Smooth muscle cell (in vitro differentiated cells): ENCODE measurements at regions not wholly inside any gene's neighbourhood (a gene's known extent, or its start where the extent isn't known, plus 50 kb on each side); places are given as distances from the start of the nearest gene placed in this dataset.

ENCODE experiments used
- DNase-seq: peaks from one replicate; lab custom pipeline; 2025; ENCODE audit not compliant: unreplicated experiment; lab: John Stamatoyannopoulos, UW
- H2AFZ ChIP-seq: fragments of 200-600 bp; sonication (generic); 2 replicates; pipeline ENCODE4 v1.6.0; 2016; ENCODE audit warnings: antibody characterized with exemption, low read depth, mild to moderate bottlenecking
- H3F3A ChIP-seq: fragments of 200-600 bp; sonication (generic); 2 replicates; pipeline ENCODE4 v1.6.0; 2017; ENCODE audit warnings: antibody characterized with exemption, low read depth
- H3K27ac ChIP-seq: fragments of 200-600 bp; sonication (generic); 2 replicates; pipeline ENCODE4 v1.5.1; 2016; ENCODE audit warnings: low read depth, mild to moderate bottlenecking
- H3K27me3 ChIP-seq: fragments of 200-600 bp; sonication (generic); 2 replicates; pipeline ENCODE4 v1.6.1; 2016; ENCODE audit warnings: low read depth, mild to moderate bottlenecking
- H3K36me3 ChIP-seq: fragments of 200-600 bp; sonication (generic); 2 replicates; pipeline ENCODE4 v1.5.1; 2016; ENCODE audit warnings: low read depth
- H3K4me1 ChIP-seq: fragments of 200-600 bp; sonication (generic); 2 replicates; pipeline ENCODE4 v1.5.1; 2016; ENCODE audit warnings: low read depth
- H3K4me2 ChIP-seq: fragments of 200-600 bp; sonication (generic); 2 replicates; pipeline ENCODE4 v1.6.0; 2016; ENCODE audit warnings: mild to moderate bottlenecking
- H3K4me3 ChIP-seq: fragments of 200-600 bp; sonication (generic); 2 replicates; pipeline ENCODE4 v1.5.1; 2016; ENCODE audit warnings: mild to moderate bottlenecking
- H3K79me2 ChIP-seq: fragments of 200-600 bp; sonication (generic); 2 replicates; pipeline ENCODE4 v1.6.0; 2016; ENCODE audit warnings: low read depth, mild to moderate bottlenecking
- H3K9ac ChIP-seq: fragments of 200-600 bp; sonication (generic); 2 replicates; pipeline ENCODE4 v1.6.0; 2016; ENCODE audit warnings: low read depth
- H3K9me3 ChIP-seq: fragments of 200-600 bp; sonication (generic); replicated peaks from 2 replicates; pipeline ENCODE4 v1.5.1; 2016; ENCODE audit warnings: low read depth
- H4K20me1 ChIP-seq: fragments of 200-600 bp; sonication (generic); 2 replicates; pipeline ENCODE4 v1.6.0; 2016; ENCODE audit warnings: low read depth
- CTCF ChIP-seq: fragments of 200-600 bp; sonication (generic); IDR thresholded peaks from 2 replicates; pipeline ENCODE4 v1.5.1; 2017; ENCODE audit warnings: borderline replicate concordance, mild to moderate bottlenecking, antibody characterized with exemption; ENCODE audit not compliant: insufficient read depth, poor library complexity, severe bottlenecking
- WGBS: methylation state at CpG from one replicate; pipeline ENCODE4 v1.1.7; 2016; ENCODE audit warnings: low lambda C conversion rate; 5-methylcytosine and 5-hydroxymethylcytosine counted together

DNA sequence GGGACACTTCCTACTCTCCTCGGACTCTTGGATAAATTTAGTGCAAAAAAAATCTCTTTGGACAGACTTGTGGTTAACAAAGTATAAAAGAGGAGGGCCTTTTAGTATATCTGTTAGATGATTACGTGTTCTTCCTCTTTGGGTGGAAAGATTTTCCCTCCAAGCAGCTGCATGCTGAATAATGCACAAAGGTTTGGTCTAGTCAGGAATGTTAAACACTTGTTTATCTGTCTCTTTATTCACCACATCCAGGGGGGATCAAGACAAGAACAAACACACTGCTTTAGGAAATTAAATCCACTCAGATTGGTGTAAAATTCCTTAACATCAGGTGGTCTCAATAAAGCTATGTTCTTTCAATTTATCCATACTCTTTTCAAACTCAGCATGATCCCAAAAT, 260.9 kb upstream of the CHD6 start:
- Histone ChIP-seq H3K4me3 (no peak overlapping the region), H3F3A (no peaks in the 10 kb centered on the region), H3K9ac (no peak overlapping the region), H3K79me2 (no peaks in the 10 kb centered on the region), H3K27me3 (peaks cover 28% of the 10 kb centered on the region), H4K20me1 (no peaks in the 10 kb centered on the region), H2AFZ (no peak overlapping the region), H3K9me3 (no peaks in the 10 kb centered on the region), H3K36me3 (no peaks in the 10 kb centered on the region), H3K4me1 (peaks cover 25% of the 10 kb centered on the region), H3K27ac (no peak overlapping the region), H3K4me2 (no peak overlapping the region)
- 70% methylated on average over 2 of the region's 2 CpGs for whole genome bisulfite sequencing
- no peak for DNase-seq
- TF ChIP-seq CTCF: no peak

DNA sequence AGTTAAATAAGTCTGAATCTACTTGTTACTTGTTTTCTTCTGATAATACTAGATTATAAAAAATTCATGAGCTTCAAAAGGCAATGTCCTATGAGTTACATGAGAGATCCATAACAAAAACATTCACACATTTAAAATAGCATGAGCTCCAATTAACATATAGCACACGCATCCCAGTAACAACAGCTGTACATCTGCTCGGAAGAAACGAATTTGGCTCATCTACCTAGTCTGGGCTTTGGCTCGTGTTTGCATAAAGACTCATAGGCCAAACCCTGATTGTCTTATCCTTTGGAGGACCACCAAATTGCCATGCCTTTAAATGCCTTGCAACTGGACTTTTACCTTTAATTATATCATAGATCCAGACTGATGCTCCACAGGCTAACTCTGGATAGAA, 259.7 kb upstream of the CHD6 start:
- WGBS: 93% methylated on average over 4 of the region's 4 CpGs
- no peaks in the 10 kb centered on the region for H3K79me2 ChIP-seq
- no peaks in the 10 kb centered on the region for H3K36me3 ChIP-seq
- H2AFZ ChIP-seq: no peak overlapping the region
- no peaks in the 10 kb centered on the region for H3K9me3 ChIP-seq
- no peak for DNase-seq
- H3K4me2 ChIP-seq: no peak overlapping the region
- H3F3A ChIP-seq: no peaks in the 10 kb centered on the region
- no peak overlapping the region for H3K4me3 ChIP-seq
- TF ChIP-seq CTCF: no peak
- no peak overlapping the region for H3K9ac ChIP-seq
- peaks cover 25% of the 10 kb centered on the region for H3K4me1 ChIP-seq
- no peaks in the 10 kb centered on the region for H4K20me1 ChIP-seq
- H3K27me3 ChIP-seq: peaks cover 23% of the 10 kb centered on the region
- no peak overlapping the region for H3K27ac ChIP-seq

GRCh38 chr20:41874658-41875057, 256.5 kb upstream of the CHD6 start:
- Histone ChIP-seq H4K20me1 (no peaks in the 10 kb centered on the region), H3K4me2 (no peak overlapping the region), H3K9me3 (no peaks in the 10 kb centered on the region), H3F3A (no peaks in the 10 kb centered on the region), H3K36me3 (no peaks in the 10 kb centered on the region), H3K27ac (no peak overlapping the region), H3K79me2 (no peaks in the 10 kb centered on the region), H3K4me1 (peaks cover 19% of the 10 kb centered on the region), H3K9ac (no peak overlapping the region), H2AFZ (no peak overlapping the region), H3K4me3 (no peak overlapping the region), H3K27me3 (peaks cover 17% of the 10 kb centered on the region)
- TF ChIP-seq CTCF: no peak
- DNase-seq: no peak
- WGBS: 93% methylated on average over 1 of the region's 1 CpG

GRCh38 chr20:41872930-41873329, 254.8 kb upstream of the CHD6 start:
- H3K79me2 ChIP-seq: no peaks in the 10 kb centered on the region
- H3K9ac ChIP-seq: no peak overlapping the region
- no peaks in the 10 kb centered on the region for H3K9me3 ChIP-seq
- TF ChIP-seq CTCF: no peak
- H3K36me3 ChIP-seq: no peaks in the 10 kb centered on the region
- H2AFZ ChIP-seq: no peak overlapping the region
- WGBS: 50% methylated on average over 4 of the region's 4 CpGs
- no peaks in the 10 kb centered on the region for H3F3A ChIP-seq
- no peak overlapping the region for H3K4me2 ChIP-seq
- DNase-seq: no peak
- no peaks in the 10 kb centered on the region for H4K20me1 ChIP-seq
- H3K27me3 ChIP-seq: peaks cover 16% of the 10 kb centered on the region
- no peak overlapping the region for H3K27ac ChIP-seq
- H3K4me1 ChIP-seq: peaks cover 5% of the 10 kb centered on the region
- no peak overlapping the region for H3K4me3 ChIP-seq
